ENCODE measurements at regions not wholly inside any gene's neighbourhood (a gene's known extent, or its start where the extent isn't known, plus 50 kb on each side); places are given as distances from the start of the nearest gene placed in this dataset.

- peaks cover 20% of the 10 kb centered on the region for H3K4me1 ChIP-seq (ENCODE audit: insufficient read depth)
- H3F3A ChIP-seq (replicated peaks; ENCODE audit: low read depth) = no peaks in the 10 kb centered on the region
- no peaks in the 10 kb centered on the region for H3K36me3 ChIP-seq (ENCODE audit: insufficient read depth)
- H4K20me1 ChIP-seq (replicated peaks; ENCODE audit: insufficient read depth) = no peaks in the 10 kb centered on the region
- no peaks in the 10 kb centered on the region for H3K79me2 ChIP-seq (replicated peaks; ENCODE audit: insufficient read depth)
- TF ChIP-seq ZNF114 (CRISPR knock-in tag; IDR thresholded peaks at IDR 0.05) (peak; percentile 94), ZNF462 (CRISPR knock-in tag; IDR thresholded peaks at IDR 0.05) (peak; percentile 57), JUNB (IDR thresholded peaks at IDR 0.05; ENCODE audit: unreplicated experiment) (no peak), NANOG (IDR thresholded peaks at IDR 0.05; ENCODE audit: borderline replicate concordance) (peak; percentile 89), STAT1 (IDR thresholded peaks at IDR 0.05; ENCODE audit: unreplicated experiment) (no peak)
- peaks cover 9% of the 10 kb centered on the region for H3K27me3 ChIP-seq (ENCODE audit: insufficient read depth)
- H3K4me3 ChIP-seq = peak overlapping the region; percentile 12; the same call in 1 of the 2 replicates
- H2AFZ ChIP-seq = no peak overlapping the region
- ATAC-seq (peak; percentile 96), DNase-seq (ENCODE audit: low spot score) (peak; percentile 81)
- Mint-ChIP-seq H3K4me1 (peaks cover 40% of the 10 kb centered on the region), H3K27me3 (ENCODE audit: insufficient read depth, low read depth, poor library complexity) (peaks cover 16% of the 10 kb centered on the region), H3K27ac (no peak overlapping the region), H3K36me3 (ENCODE audit: low read depth) (peaks cover 9% of the 10 kb centered on the region), H3K9me3 (peaks cover 13% of the 10 kb centered on the region; the same call in 2 of the 3 replicates), H3K4me3 (peak overlapping the region; percentile 21; the same call in 2 of the 3 replicates)
- peak overlapping the region; percentile 10 for H3K27ac ChIP-seq (ENCODE audit: low read depth)
- 0 out of 2 replicates have a peak, but pooled peaks cover 4% of the 10 kb centered on the region for H3K9me2 ChIP-seq (ENCODE audit: insufficient read depth)
- peak overlapping the region; percentile 58 for H3K4me2 ChIP-seq
These were observed 55.4 kb upstream of the RNF32 start for GRCh38 chr7:156585025-156585648.

GRCh38 chr7:156582591-156583123 is 57.9 kb upstream of the RNF32 start:
- Mint-ChIP-seq H3K4me1 (peaks cover 47% of the 10 kb centered on the region), H3K9me3 (peaks cover 13% of the 10 kb centered on the region; the same call in 2 of the 3 replicates), H3K36me3 (ENCODE audit: low read depth) (peaks cover 9% of the 10 kb centered on the region), H3K4me3 (no peak overlapping the region), H3K27me3 (ENCODE audit: insufficient read depth, low read depth, poor library complexity) (peaks cover 15% of the 10 kb centered on the region), H3K27ac (no peak overlapping the region)
- Histone ChIP-seq H3K36me3 (ENCODE audit: insufficient read depth) (no peaks in the 10 kb centered on the region), H3K79me2 (replicated peaks; ENCODE audit: insufficient read depth) (no peaks in the 10 kb centered on the region), H3F3A (replicated peaks; ENCODE audit: low read depth) (no peaks in the 10 kb centered on the region), H3K27me3 (ENCODE audit: insufficient read depth) (peaks cover 9% of the 10 kb centered on the region), H3K27ac (ENCODE audit: low read depth) (no peak overlapping the region), H2AFZ (no peak overlapping the region), H3K4me1 (ENCODE audit: insufficient read depth) (peaks cover 27% of the 10 kb centered on the region), H3K4me3 (no peak overlapping the region), H3K9me2 (ENCODE audit: insufficient read depth) (0 out of 2 replicates have a peak, but pooled peaks cover 4% of the 10 kb centered on the region), H3K4me2 (no peak overlapping the region), H4K20me1 (replicated peaks; ENCODE audit: insufficient read depth) (no peaks in the 10 kb centered on the region)
- DNase-seq (ENCODE audit: low spot score) (no peak), ATAC-seq (no peak)
- TF ChIP-seq CTCF (conservative IDR thresholded peaks at IDR 0.05; ENCODE audit: low read depth in 2 of 2) = peak; percentile 15 to 22; a peak in 1 of 4 replicates
- TF ChIP-seq, protein P1, sequence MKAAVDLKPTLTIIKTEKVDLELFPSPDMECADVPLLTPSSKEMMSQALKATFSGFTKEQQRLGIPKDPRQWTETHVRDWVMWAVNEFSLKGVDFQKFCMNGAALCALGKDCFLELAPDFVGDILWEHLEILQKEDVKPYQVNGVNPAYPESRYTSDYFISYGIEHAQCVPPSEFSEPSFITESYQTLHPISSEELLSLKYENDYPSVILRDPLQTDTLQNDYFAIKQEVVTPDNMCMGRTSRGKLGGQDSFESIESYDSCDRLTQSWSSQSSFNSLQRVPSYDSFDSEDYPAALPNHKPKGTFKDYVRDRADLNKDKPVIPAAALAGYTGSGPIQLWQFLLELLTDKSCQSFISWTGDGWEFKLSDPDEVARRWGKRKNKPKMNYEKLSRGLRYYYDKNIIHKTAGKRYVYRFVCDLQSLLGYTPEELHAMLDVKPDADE (IDR thresholded peaks at IDR 0.05) = no peak

Measured in GM23338 (cell line).